ENCODE measurements at regions not wholly inside any gene's neighbourhood (a gene's known extent, or its start where the extent isn't known, plus 50 kb on each side); places are given as distances from the start of the nearest gene placed in this dataset.

GRCh38 chrX:39430551-39430950 lies 629.3 kb downstream of the MID1IP1 start:
- TF ChIP-seq CTCF (IDR thresholded peaks at IDR 0.05) = no peak
- TF ChIP-seq POLR2A (IDR thresholded peaks at IDR 0.05) = no peak

All from body of pancreas (tissue), 4 donors.